Brain microvascular endothelial cell (primary cell): ENCODE measurements at regions not wholly inside any gene's neighbourhood (a gene's known extent, or its start where the extent isn't known, plus 50 kb on each side); places are given as distances from the start of the nearest gene placed in this dataset.
A peak's percentile ranks its signal among the peaks of the same experiment; 100 is the strongest.

Source experiments
- DNase-seq: peaks from one replicate; pipeline ENCODE4 v3.0.0-alpha.2; 2020
- H3K27ac ChIP-seq: fragments of 250-450 bp; sonication (Bioruptor Pico); 2 replicates; pipeline ENCODE4 v1.5.1; 2020; ENCODE audit warnings: mild to moderate bottlenecking, moderate library complexity
- H3K27me3 ChIP-seq: fragments of 250-450 bp; sonication (Bioruptor Pico); replicated peaks from 2 replicates; pipeline ENCODE4 v1.5.1; 2020; ENCODE audit warnings: mild to moderate bottlenecking
- H3K36me3 ChIP-seq: fragments of 250-450 bp; sonication (Bioruptor Pico); replicated peaks from 2 replicates; pipeline ENCODE4 v1.5.1; 2020; ENCODE audit warnings: mild to moderate bottlenecking
- H3K4me3 ChIP-seq: 2 replicates; pipeline ENCODE4 v1.5.1; 2011; ENCODE audit warnings: low read depth, mild to moderate bottlenecking, control low read depth, low read length, moderate library complexity
- CTCF ChIP-seq: IDR thresholded peaks from 2 replicates; pipeline ENCODE4 v1.5.1; 2011; ENCODE audit warnings: low read depth, mild to moderate bottlenecking, moderate library complexity, low read length, control low read depth, inconsistent platforms; ENCODE audit errors: missing control alignments
- in situ Hi-C: cut with HindIII; loops from 2 replicates; pipeline ENCODE4 v1.10.0; 2017; ENCODE audit warnings: low sequenced_read_pairs, low pct_ligation_motif_present

- in situ Hi-C loops, result no loop called here
These were observed 63.1 kb downstream of the KCNRG start for GRCh38 chr13:50078231-50078894.

DNA sequence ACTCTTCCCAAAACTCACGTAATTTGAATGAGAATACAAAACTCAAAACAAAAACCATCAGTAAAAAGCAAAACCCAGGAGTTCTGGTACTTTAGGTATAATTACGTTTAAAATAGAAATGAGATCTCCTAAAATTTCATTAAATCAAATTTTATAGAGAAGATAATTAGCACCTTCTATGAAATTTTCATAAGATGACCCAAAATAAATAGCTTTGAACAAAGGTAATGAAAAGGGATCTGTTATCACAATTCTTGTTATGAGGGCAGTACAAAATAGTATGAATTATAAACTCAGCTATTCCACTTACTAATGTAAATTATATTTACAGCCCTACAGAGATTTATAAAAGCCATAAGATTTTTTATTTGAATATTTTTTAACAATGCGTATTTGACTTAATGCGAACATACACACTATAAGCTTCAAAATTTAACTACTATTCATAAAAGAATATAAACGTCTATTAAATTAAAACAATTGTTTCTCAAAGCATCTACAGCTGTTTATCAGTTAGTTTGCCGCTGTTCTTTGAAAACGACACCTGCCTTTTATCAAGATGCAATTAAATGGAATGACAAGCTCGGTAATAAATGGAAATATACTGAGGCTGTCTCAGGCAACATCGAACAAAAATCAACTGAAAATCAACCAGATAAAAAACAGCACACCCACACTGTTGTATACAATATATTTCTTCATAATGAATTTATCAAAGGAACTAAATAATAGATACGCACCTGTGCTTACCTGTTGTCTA is 63.8 kb downstream of the KCNRG start:
- TF ChIP-seq CTCF, result no peak
- Histone ChIP-seq H3K27me3 (no peaks in the 10 kb centered on the region), H3K36me3 (no peaks in the 10 kb centered on the region), H3K4me3 (peak overlapping the region; percentile 90), H3K27ac (peak overlapping the region; percentile 85)
- in situ Hi-C loops, result no loop called here
- no peak for DNase-seq

More at GRCh38 chr13:50078231-50078894, 63.1 kb downstream of the KCNRG start:
- H3K27me3 ChIP-seq, result no peaks in the 10 kb centered on the region
- TF ChIP-seq CTCF, result no peak
- peak overlapping the region; percentile 85 for H3K27ac ChIP-seq
- no peak for DNase-seq
- no peaks in the 10 kb centered on the region for H3K36me3 ChIP-seq
- H3K4me3 ChIP-seq, result peak overlapping the region; percentile 90

DNA sequence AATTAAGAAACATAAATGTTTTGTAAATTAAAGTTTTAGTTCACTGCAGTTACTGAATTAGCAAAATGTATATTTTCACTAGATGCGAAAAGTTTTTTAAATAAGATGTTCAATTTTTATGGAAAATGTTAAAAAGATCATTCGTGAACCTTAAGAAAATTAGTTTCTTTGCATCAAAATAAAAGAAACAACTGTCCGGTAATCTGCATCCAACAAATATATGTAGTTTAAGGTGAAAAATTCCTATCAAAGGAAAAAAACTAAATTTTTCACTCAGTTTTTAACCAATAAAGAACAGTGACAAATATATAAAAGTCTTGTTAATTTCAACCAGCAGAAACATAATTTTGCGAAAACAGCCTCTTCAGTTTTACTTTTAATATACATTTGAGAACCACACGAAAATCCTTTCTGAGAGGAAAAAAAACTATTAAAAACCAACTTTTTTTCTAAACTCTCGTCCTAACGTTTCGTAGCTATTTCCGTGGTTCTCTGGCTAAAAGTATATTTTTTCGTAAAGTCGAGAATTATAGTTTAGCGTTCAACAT is 64.5 kb downstream of the KCNRG start:
- no peak for DNase-seq
- in situ Hi-C loops, result no loop called here
- no peaks in the 10 kb centered on the region for H3K27me3 ChIP-seq
- no peak for TF ChIP-seq CTCF
- H3K4me3 ChIP-seq, result peak overlapping the region; percentile 90
- H3K27ac ChIP-seq, result peak overlapping the region; percentile 85
- no peaks in the 10 kb centered on the region for H3K36me3 ChIP-seq

DNA sequence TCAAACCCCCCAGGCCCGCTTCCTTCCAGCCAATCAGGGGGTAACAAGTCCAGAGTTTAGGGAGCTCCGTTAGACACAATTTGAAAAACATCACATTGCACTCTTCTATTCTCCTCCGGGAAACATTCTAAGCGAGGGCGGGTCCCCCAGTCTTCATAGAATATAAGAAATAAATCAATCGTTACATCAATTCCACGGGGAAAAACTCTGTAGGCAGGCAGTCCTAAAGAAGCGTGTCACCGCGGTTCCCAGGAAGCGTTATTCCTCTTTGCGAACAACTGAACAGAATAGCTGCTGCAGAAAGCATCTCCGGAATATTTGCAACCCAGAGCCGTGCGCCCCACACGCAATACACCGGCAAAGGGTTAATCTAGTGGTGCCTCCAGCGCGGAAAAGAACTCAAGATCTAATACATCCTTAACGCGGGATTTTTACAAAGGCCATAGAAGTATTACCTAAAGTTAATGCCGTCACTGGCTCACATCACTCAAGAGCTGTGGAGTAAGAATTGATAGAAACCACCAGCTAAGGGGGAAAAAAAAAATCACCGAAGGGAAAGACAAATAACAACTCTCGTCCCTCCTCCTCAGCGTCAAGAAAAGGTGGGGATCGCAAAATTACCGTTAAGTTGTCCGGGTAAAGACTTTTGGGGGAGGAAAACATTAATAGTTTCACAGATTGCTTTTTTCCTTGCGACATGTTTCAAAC is 65.1 kb downstream of the KCNRG start:
- H3K4me3 ChIP-seq, result peak overlapping the region; percentile 90
- H3K27ac ChIP-seq, result peak overlapping the region; percentile 85
- H3K27me3 ChIP-seq, result no peaks in the 10 kb centered on the region
- in situ Hi-C loops, result no loop called here
- no peak for TF ChIP-seq CTCF
- H3K36me3 ChIP-seq, result no peaks in the 10 kb centered on the region
- DNase-seq, result peak; percentile 42

GRCh38 chr13:50080911-50081678 is 65.9 kb downstream of the KCNRG start:
- no peak for DNase-seq
- in situ Hi-C loops, result no loop called here
- TF ChIP-seq CTCF, result no peak
- H3K36me3 ChIP-seq, result no peaks in the 10 kb centered on the region
- no peaks in the 10 kb centered on the region for H3K27me3 ChIP-seq
- peak overlapping the region; percentile 85 for H3K27ac ChIP-seq
- H3K4me3 ChIP-seq, result peak overlapping the region; percentile 90
